ENCODE measurements at regions not wholly inside any gene's neighbourhood (a gene's known extent, or its start where the extent isn't known, plus 50 kb on each side); places are given as distances from the start of the nearest gene placed in this dataset.
A peak's percentile ranks its signal among the peaks of the same experiment; 100 is the strongest.
"Not testable (repeated sequence)": the region's sequence is repeated elsewhere in the genome, so short reads cannot be mapped to it uniquely, and the experiment has no call there.

DNA sequence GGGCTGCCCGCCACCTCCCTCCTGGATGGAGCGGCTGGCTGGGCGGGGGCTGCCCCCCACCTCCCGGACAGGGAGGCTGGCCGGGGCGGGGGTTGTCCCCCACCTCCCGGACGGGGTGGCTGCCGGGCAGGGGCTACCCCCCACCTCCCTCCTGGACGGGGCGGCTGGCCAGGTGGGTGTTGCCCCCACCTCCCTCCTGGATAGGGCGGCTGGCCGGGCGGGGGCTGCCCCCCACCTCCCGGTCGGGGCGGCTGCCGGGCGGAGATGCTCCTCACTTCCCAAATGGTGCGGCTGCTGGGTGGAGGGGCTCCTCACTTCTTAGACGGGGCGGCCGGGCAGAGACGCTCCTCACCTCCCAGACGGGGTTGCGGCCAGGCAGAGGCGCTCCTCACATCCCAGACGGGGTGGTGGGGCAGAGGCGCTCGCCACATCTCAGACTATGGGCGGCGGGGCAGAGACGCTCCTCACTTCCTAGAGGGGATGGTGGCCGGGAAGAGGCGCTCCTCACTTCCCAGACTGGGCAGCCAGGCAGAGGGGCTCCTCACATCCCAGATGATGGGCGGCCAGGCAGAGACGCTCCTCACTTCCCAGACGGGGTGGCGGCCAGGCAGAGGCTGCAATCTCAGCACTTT lies 153.9 kb upstream of the OR4C13 start:
- peak in 1 of 42 donors; percentile 32 for DNase-seq
- intact Hi-C loops (cut with DNase I), result not testable (repeated sequence)

DNA sequence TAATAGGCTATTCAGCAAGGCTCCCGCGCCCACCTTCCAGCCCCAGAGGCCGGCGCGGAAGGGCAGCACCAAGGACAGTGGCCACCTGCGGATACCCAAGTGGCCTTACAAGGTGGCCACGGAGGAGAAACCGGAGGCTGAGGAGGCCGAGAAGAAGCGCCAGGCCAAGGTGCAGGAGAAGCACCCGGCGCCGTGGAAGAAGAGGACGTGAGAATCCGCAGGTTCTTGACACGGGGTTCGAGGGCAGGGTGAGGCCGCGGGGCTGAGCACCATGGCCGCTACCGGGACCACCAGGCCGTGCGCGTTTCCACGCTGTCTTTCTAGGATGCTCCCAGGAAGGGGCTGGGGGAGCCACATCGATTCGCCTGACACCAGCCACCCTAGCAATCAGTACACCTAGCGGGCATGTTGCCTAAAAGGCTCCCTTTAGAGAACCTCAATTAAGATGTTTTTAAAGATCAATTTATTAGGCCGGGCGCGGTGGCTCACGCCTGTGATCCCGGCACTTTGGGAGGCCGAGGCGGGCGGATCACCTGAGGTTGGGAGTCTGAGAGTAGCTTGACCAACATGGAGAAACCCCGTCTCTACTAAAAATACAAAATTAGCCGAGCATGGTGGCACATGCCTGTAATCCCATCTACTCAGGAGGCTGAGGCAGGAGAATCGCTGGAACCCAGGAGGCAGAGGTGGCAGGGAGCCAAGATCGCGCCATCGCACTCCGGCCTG lies 134.3 kb upstream of the OR4C13 start:
- peak in 2 of 42 donors; percentile 33 to 42 for DNase-seq
- intact Hi-C loops (cut with DNase I), result not testable (repeated sequence)

DNA sequence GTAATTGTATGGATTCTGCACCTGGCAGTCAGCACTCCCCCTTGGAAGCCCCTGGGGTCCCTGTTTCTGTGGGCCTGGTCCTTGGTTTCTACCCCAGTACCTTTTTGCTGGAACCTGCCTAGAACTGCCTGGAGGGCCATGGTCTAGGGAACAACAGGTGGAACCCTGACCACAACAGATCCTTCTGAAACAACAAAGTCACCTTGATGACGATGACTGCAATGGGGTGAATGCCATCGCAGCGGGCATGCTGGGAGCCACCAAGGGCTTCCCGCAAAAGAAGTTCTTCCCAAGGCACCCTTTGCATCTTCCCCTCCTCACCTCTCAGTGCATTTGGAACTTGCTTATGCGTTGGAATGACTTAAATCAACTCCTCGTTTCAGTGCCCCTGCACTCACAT lies 129.0 kb upstream of the OR4C13 start:
- intact Hi-C loops (cut with DNase I); DNase-seq: not testable (repeated sequence)

DNA sequence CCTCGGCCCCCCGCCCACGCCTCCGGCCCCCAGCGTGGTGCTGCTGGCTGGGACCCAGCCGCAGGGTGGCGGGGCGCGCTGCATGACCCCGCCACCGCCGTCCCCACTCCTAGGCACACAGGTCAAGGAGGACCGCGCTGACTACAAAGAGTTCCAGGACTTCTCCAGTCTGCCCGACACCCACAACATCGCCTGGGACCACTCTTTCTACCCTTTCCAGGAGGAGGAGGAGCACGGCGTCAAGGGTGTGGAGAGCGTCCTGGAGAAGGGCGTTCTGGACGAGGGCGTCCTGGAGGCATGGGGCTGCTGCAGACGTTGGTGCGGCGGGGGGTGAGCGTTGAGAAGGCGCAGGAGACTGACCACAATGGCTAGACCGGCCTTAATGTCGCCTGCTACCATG lies 101.7 kb upstream of the OR4C13 start:
- DNase-seq; intact Hi-C loops (cut with DNase I): not testable (repeated sequence)

DNA sequence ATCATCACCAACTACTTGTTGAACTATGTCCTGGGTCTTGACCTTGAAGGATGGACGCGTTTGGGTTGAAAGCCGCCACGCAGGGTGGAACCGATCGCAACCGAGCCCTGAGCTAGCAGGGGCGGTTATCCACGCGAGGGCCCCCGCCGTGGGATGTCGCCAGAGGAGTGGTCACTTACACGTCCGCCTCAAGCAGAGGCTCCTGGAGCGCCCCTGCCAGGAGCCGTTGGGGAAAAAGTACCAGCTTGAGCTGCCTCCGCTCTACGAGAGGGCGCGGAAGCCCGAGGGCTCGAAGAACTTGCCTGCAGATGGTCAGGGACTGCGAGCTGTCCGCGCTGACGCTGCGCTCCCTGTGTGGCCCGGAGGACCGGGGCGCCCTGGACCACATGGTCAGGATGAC lies 100.7 kb upstream of the OR4C13 start:
- intact Hi-C loops (cut with DNase I), result no loop called here
- no peak for DNase-seq

DNA sequence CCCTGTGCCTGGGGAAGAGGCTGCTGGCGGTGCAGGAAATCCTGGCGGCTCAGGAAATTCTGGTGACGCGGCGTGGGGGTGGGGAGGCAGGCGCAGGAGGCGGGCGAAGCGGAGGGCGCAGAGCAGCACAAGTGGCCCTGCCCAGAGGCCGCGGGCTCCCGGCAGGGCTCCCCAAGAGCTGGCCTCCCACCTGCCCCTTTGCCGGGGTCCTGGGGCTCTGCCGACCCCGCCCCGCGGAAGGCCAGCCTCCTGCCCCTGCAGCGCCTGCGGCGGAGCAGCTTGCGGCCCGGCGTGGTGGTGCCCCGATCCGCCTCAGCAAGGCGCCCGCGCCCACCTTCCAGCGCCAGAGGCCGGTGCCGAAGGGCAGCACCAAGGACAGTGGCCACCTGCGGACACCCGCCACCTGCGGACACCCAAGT lies 100.2 kb upstream of the OR4C13 start:
- intact Hi-C loops (cut with DNase I), result no loop called here
- peak in 27 of 42 donors; percentile 11 to 57 (median 30) for DNase-seq

DNA sequence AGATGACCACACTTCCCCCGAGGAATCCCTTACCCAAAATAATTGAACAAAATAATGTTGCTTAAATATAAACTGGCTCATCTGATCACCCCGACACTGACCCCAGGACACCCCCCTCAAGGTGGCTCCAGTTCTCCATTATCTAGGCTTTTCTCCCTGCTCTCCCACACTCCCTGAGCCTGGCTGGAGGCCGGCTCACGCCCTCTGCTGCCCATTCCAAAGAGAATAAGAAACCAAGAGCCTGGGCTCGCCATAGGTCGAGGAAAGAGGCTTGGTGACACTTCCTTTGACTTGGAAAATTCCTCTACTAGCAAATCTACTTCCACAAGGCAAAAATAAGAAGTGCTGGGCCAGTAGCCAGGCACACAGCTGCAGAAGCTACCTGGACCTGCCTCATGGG lies 63.3 kb upstream of the OR4C13 start:
- intact Hi-C loops (cut with DNase I); DNase-seq: not testable (repeated sequence)

DNA sequence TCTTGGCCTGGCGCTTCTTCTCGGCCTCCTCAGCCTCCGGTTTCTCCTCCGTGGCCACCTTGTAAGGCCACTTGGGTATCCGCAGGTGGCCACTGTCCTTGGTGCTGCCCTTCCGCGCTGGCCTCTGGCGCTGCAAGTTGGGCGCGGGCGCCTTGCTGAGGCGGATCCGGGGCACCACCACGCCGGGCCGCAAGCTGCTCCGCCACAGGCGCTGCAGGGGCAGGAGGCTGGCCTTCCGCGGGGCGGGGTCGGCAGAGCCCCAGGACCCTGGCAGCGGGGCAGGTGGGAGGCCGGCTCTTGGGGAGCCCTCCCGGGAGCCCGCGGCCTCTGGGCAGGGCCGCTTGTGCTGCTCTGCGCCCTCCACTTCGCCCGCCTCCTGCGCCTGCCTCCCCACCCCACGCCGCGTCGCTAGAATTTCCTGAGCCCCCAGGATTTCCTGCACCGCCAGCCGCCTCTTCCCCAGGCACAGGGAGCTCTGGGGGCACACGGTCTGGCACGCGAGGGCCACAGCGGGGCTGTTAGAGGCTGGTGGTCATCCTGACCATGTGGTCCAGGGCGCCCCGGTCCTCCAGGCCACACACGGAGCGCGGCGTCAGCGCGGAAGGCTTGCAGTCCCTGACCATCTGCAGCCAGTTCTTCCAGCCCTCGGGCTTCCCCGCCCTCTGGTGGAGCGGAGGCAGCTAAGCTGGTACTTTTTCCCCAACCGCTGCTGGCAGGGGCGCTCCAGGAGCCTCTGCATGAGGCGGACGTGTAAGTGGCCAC lies 60.1 kb upstream of the OR4C13 start:
- intact Hi-C loops (cut with DNase I), result not testable (repeated sequence)
- peak in 2 of 42 donors; percentile 9 to 24 for DNase-seq

DNA sequence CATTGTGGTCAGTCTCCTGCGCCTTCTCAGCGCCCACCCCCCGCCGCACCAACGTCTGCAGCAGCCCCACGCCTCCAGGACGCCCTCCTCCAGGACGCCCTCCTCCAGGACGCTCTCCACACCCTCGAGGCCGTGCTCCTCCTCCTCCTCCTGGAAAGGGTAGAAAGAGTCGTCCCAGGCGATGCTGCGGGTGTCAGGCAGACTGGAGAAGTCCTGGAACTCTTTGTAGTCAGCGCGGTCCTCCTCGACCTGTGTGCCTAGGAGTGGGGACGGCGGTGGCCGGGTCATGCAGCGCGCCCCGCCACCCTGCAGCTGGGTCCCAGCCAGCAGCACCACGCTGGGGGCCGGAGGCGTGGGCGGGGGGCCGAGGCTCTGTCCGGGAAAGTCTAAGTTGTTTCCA lies 58.7 kb upstream of the OR4C13 start:
- DNase-seq; intact Hi-C loops (cut with DNase I): not testable (repeated sequence)

Data from head of caudate nucleus (tissue), 42 donors.